Peyer's patch (tissue), 4 donors: ENCODE measurements at regions not wholly inside any gene's neighbourhood (a gene's known extent, or its start where the extent isn't known, plus 50 kb on each side); places are given as distances from the start of the nearest gene placed in this dataset.

ENCODE experiments used
- CTCF ChIP-seq, 6 experiments: fragments of 450-650 bp in 4 of 6; fragments of 200-600 bp in 2 of 6; sonication (generic) in 1 of 6; IDR thresholded peaks; one replicate each; pipeline ENCODE4 v1.5.1; 2017 to 2019; ENCODE audit warnings: antibody characterized with exemption in 6 of 6, mild to moderate bottlenecking in 3 of 6, moderate library complexity in 1 of 6
- POLR2A ChIP-seq, 2 donors: fragments of 450-650 bp; IDR thresholded peaks; one replicate each; pipeline ENCODE4 v1.5.1; 2017; ENCODE audit warnings: antibody characterized with exemption in 2 of 2, mild to moderate bottlenecking in 2 of 2, moderate library complexity in 2 of 2

GRCh38 chrX:121854614-121854911 is 807.2 kb downstream of the GLUD2 start:
- no peak for TF ChIP-seq CTCF (IDR thresholded peaks at IDR 0.05)
- no peak for TF ChIP-seq POLR2A (IDR thresholded peaks at IDR 0.05)
